GM12878 (cell line): ENCODE measurements at regions not wholly inside any gene's neighbourhood (a gene's known extent, or its start where the extent isn't known, plus 50 kb on each side); places are given as distances from the start of the nearest gene placed in this dataset.

Source experiments
- ATAC-seq: fragments of 200-7000 bp; cut with Tn5 transposase; 3 replicates; pipeline ENCODE4 v1.9.1; 2020; ENCODE audit warnings: mild to moderate bottlenecking, moderate library complexity
- BruUV-seq: library from RNA; stranded (reverse); fragments of 400-500 nt; replicated peaks from 2 replicates; lab custom pipeline; 2021; lab: Mats Ljungman, UMichigan
- CTCF ChIA-PET: fragments of 300-600 bp; sonication (Branson Sonifier 250); formaldehyde crosslinking; extraction: SDS; loops from one replicate; lab custom pipeline; 2021; ENCODE audit warnings: inconsistent platforms; lab: Yijun Ruan, JAX
- POLR2A ChIA-PET: fragments of 350-600 bp; formaldehyde crosslinking; extraction: SDS; loops from one replicate; lab custom pipeline; 2021; ENCODE audit warnings: inconsistent platforms; lab: Charles Lee
- RAD21 ChIA-PET: fragments of 300-600 bp; sonication (Branson Sonifier 250); formaldehyde crosslinking; loops from one replicate; lab custom pipeline; 2023; ENCODE audit warnings: antibody characterized with exemption; ENCODE audit not compliant: unreplicated experiment; lab: Charles Lee
- SMC1A ChIA-PET: fragments of 300-600 bp; sonication (Branson Sonifier 250); formaldehyde crosslinking; loops from one replicate; lab custom pipeline; 2023; ENCODE audit not compliant: unreplicated experiment, uncharacterized antibody; lab: Charles Lee
- DNase-seq: peaks from one replicate; pipeline ENCODE4 v3.0.0-alpha.2; 2011; ENCODE audit warnings: low read depth, low spot score
- FAIRE-seq: peaks from 3 replicates; lab custom pipeline; 2011; peaks lifted over from hg19 to GRCh38; lab: Jason Lieb, UNC
- H2AFZ ChIP-seq: 2 replicates; pipeline ENCODE4 v1.6.0; 2011; ENCODE audit warnings: low read depth, low read length, control low read depth; ENCODE audit not compliant: control insufficient read depth
- H3K27ac ChIP-seq: 2 replicates; pipeline ENCODE4 v1.5.1; 2011; ENCODE audit warnings: control low read depth; ENCODE audit not compliant: control insufficient read depth, insufficient read depth
- H3K27me3 ChIP-seq, 2 experiments: replicated peaks in 1 of 2; 2 replicates each; pipeline versions ENCODE4 v1.6.0 to v1.6.1; 2011; ENCODE audit warnings: low read length in 1 of 2; ENCODE audit not compliant: control insufficient read depth in 2 of 2, insufficient read depth in 2 of 2
- H3K36me3 ChIP-seq, 2 experiments: 2 replicates each; pipeline ENCODE4 v1.5.1; 2011; ENCODE audit warnings: low read length in 1 of 2; ENCODE audit not compliant: control insufficient read depth in 2 of 2, insufficient read depth in 2 of 2
- H3K4me1 ChIP-seq: 2 replicates; pipeline ENCODE4 v1.6.1; 2011; ENCODE audit warnings: mild to moderate bottlenecking, low read length, moderate library complexity, mixed read lengths; ENCODE audit not compliant: control insufficient read depth, insufficient read depth
- H3K4me2 ChIP-seq: 2 replicates; pipeline ENCODE4 v1.6.0; 2011; ENCODE audit warnings: control low read depth; ENCODE audit not compliant: control insufficient read depth, insufficient read depth
- H3K4me3 ChIP-seq: fragments of 200-600 bp; sonication (generic); 2 replicates; pipeline ENCODE4 v1.5.1; 2016
- H3K79me2 ChIP-seq: 2 replicates; pipeline ENCODE4 v1.6.0; 2011; ENCODE audit warnings: low read length; ENCODE audit not compliant: control insufficient read depth, insufficient read depth
- H3K9ac ChIP-seq: 2 replicates; pipeline ENCODE4 v1.8.0; 2011; ENCODE audit warnings: low read length, control low read depth, mixed read lengths; ENCODE audit not compliant: control insufficient read depth, insufficient read depth
- H3K9me3 ChIP-seq: replicated peaks from 3 replicates; pipeline ENCODE4 v1.5.1; 2011; ENCODE audit warnings: mild to moderate bottlenecking, low read length; ENCODE audit not compliant: control insufficient read depth, insufficient read depth
- H4K20me1 ChIP-seq: 2 replicates; pipeline ENCODE4 v1.6.0; 2011; ENCODE audit not compliant: control insufficient read depth, insufficient read depth
- BRCA1 ChIP-seq: IDR thresholded peaks from 2 replicates; pipeline ENCODE4 v1.6.1; 2011; ENCODE audit warnings: low read depth, low read length, improper control_type of control experiment
- EGR1 ChIP-seq, 2 experiments: IDR thresholded peaks; 1 replicate in 1 of 2; 2 replicates in 1 of 2; pipeline ENCODE4 v1.6.1; 2011 to 2012; ENCODE audit warnings: low read depth in 2 of 2, low read length in 2 of 2, borderline replicate concordance in 1 of 2, mild to moderate bottlenecking in 1 of 2, moderate library complexity in 1 of 2
- MTA2 ChIP-seq: fragments of 450-650 bp; IDR thresholded peaks from 2 replicates; pipeline ENCODE4 v1.6.1; 2016; ENCODE audit warnings: low read depth, mild to moderate bottlenecking, moderate library complexity
- WGBS: methylation state at CpG from one replicate; pipeline ENCODE4 v1.1.6; 2016; ENCODE audit warnings: low lambda C conversion rate; ENCODE audit not compliant: insufficient replicate concordance, insufficient coverage; ENCODE audit errors: missing lambda C conversion rate; 5-methylcytosine and 5-hydroxymethylcytosine counted together
- in situ Hi-C: fragments of 300-500 bp; cut with MboI; formaldehyde crosslinking; loops from 9 replicates; pipeline ENCODE4 v1.14.3; 2018; ENCODE audit warnings: mixed read lengths
- intact Hi-C: fragments of 100-400 bp; cut with micrococcal nuclease; formaldehyde crosslinking; loops from one replicate; pipeline ENCODE4 v1.14.2; 2022; ENCODE audit not compliant: unreplicated experiment
- TF ChIP-seq, protein P1 (sequence below): fragments of 150-350 bp; IDR thresholded peaks from 2 replicates; pipeline ENCODE4 v1.6.1; 2016; ENCODE audit warnings: low read depth, low read length
- TF ChIP-seq, protein P2 (sequence below): fragments of 450-650 bp; IDR thresholded peaks from 2 replicates; pipeline ENCODE4 v1.6.1; 2017; ENCODE audit warnings: mild to moderate bottlenecking, moderate library complexity
- TF ChIP-seq, protein P3 (sequence below): fragments of 450-650 bp; IDR thresholded peaks from 2 replicates; pipeline ENCODE4 v1.6.1; 2018; ENCODE audit warnings: mild to moderate bottlenecking, low read depth, moderate library complexity; ENCODE audit not compliant: partially characterized antibody
- TF ChIP-seq, protein P4 (sequence below): fragments of 450-650 bp; conservative IDR thresholded peaks from 2 replicates; pipeline ENCODE4 v1.6.1; 2017; ENCODE audit warnings: mild to moderate bottlenecking, moderate library complexity

DNA sequence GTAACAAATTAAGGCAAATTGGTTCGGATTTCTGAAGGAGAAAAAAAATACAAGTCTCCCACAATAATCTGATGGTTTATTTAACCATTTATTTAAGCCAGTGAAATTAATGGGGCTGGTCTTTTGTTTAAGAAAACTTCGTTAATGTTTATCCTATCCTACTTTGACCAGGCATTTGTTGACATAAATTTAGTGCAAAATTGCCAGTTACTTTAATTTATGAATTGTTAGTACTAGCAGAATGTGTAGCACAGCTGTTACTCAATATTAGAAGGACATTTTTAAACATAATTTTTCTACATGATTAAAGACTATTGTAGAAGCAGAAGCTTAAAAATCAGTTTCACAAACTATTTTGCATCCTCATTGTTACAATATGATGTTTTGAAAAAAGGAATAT is 687.6 kb upstream of the PTBP2 start (continued):
- TF ChIP-seq, protein P1, sequence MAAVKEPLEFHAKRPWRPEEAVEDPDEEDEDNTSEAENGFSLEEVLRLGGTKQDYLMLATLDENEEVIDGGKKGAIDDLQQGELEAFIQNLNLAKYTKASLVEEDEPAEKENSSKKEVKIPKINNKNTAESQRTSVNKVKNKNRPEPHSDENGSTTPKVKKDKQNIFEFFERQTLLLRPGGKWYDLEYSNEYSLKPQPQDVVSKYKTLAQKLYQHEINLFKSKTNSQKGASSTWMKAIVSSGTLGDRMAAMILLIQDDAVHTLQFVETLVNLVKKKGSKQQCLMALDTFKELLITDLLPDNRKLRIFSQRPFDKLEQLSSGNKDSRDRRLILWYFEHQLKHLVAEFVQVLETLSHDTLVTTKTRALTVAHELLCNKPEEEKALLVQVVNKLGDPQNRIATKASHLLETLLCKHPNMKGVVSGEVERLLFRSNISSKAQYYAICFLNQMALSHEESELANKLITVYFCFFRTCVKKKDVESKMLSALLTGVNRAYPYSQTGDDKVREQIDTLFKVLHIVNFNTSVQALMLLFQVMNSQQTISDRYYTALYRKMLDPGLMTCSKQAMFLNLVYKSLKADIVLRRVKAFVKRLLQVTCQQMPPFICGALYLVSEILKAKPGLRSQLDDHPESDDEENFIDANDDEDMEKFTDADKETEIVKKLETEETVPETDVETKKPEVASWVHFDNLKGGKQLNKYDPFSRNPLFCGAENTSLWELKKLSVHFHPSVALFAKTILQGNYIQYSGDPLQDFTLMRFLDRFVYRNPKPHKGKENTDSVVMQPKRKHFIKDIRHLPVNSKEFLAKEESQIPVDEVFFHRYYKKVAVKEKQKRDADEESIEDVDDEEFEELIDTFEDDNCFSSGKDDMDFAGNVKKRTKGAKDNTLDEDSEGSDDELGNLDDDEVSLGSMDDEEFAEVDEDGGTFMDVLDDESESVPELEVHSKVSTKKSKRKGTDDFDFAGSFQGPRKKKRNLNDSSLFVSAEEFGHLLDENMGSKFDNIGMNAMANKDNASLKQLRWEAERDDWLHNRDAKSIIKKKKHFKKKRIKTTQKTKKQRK: no peak
- TF ChIP-seq BRCA1: no peak
- TF ChIP-seq, protein P2, sequence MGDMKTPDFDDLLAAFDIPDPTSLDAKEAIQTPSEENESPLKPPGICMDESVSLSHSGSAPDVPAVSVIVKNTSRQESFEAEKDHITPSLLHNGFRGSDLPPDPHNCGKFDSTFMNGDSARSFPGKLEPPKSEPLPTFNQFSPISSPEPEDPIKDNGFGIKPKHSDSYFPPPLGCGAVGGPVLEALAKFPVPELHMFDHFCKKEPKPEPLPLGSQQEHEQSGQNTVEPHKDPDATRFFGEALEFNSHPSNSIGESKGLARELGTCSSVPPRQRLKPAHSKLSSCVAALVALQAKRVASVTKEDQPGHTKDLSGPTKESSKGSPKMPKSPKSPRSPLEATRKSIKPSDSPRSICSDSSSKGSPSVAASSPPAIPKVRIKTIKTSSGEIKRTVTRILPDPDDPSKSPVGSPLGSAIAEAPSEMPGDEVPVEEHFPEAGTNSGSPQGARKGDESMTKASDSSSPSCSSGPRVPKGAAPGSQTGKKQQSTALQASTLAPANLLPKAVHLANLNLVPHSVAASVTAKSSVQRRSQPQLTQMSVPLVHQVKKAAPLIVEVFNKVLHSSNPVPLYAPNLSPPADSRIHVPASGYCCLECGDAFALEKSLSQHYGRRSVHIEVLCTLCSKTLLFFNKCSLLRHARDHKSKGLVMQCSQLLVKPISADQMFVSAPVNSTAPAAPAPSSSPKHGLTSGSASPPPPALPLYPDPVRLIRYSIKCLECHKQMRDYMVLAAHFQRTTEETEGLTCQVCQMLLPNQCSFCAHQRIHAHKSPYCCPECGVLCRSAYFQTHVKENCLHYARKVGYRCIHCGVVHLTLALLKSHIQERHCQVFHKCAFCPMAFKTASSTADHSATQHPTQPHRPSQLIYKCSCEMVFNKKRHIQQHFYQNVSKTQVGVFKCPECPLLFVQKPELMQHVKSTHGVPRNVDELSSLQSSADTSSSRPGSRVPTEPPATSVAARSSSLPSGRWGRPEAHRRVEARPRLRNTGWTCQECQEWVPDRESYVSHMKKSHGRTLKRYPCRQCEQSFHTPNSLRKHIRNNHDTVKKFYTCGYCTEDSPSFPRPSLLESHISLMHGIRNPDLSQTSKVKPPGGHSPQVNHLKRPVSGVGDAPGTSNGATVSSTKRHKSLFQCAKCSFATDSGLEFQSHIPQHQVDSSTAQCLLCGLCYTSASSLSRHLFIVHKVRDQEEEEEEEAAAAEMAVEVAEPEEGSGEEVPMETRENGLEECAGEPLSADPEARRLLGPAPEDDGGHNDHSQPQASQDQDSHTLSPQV: no peak

DNA sequence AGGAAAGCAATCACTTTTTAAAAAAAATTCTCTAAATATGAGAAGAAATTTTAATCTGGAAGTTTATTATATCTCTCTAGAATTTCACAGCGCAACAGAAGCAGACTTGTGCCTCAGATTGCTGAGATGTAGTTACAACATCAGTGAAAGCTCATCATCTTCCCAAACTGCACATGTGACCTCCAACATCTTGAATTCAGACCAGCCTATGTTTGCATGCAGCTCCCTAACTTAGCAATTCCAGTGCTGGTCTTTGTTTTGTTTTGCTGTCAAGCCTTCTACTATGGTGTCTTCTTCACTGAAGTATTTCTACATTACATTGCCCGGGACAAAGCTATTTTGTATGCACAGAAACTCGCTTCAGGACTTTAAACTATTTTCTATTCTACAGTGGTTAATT is 684.8 kb upstream of the PTBP2 start:
- Histone ChIP-seq H3K27me3 (no peaks in the 10 kb centered on the region), H3K9ac (no peak overlapping the region), H4K20me1 (no peaks in the 10 kb centered on the region), H3K4me1 (no peaks in the 10 kb centered on the region), H3K79me2 (no peaks in the 10 kb centered on the region), H3K4me2 (no peak overlapping the region), H3K4me3 (no peak overlapping the region), H2AFZ (no peak overlapping the region), H3K36me3 (no peaks in the 10 kb centered on the region), H3K9me3 (no peaks in the 10 kb centered on the region), H3K27ac (no peak overlapping the region)
- ChIA-PET POLR2A (no interaction called here), SMC1A (no interaction called here), RAD21 (no interaction called here), CTCF (no interaction called here)
- intact Hi-C loops (no loop called here), in situ Hi-C loops (no loop called here)
- FAIRE-seq (no peak), ATAC-seq (no peak), DNase-seq (no peak)
- WGBS: 3% methylated on average over 3 of the region's 3 CpGs
- TF ChIP-seq MTA2 (no peak), EGR1 (IDR thresholded peaks at IDR 0.05; ENCODE audit: borderline replicate concordance in 1 of 2, low read depth in 2 of 2, low read length in 2 of 2) (no peak)
- TF ChIP-seq, protein P3, sequence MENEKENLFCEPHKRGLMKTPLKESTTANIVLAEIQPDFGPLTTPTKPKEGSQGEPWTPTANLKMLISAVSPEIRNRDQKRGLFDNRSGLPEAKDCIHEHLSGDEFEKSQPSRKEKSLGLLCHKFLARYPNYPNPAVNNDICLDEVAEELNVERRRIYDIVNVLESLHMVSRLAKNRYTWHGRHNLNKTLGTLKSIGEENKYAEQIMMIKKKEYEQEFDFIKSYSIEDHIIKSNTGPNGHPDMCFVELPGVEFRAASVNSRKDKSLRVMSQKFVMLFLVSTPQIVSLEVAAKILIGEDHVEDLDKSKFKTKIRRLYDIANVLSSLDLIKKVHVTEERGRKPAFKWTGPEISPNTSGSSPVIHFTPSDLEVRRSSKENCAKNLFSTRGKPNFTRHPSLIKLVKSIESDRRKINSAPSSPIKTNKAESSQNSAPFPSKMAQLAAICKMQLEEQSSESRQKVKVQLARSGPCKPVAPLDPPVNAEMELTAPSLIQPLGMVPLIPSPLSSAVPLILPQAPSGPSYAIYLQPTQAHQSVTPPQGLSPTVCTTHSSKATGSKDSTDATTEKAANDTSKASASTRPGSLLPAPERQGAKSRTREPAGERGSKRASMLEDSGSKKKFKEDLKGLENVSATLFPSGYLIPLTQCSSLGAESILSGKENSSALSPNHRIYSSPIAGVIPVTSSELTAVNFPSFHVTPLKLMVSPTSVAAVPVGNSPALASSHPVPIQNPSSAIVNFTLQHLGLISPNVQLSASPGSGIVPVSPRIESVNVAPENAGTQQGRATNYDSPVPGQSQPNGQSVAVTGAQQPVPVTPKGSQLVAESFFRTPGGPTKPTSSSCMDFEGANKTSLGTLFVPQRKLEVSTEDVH: no peak
- TF ChIP-seq, protein P4, sequence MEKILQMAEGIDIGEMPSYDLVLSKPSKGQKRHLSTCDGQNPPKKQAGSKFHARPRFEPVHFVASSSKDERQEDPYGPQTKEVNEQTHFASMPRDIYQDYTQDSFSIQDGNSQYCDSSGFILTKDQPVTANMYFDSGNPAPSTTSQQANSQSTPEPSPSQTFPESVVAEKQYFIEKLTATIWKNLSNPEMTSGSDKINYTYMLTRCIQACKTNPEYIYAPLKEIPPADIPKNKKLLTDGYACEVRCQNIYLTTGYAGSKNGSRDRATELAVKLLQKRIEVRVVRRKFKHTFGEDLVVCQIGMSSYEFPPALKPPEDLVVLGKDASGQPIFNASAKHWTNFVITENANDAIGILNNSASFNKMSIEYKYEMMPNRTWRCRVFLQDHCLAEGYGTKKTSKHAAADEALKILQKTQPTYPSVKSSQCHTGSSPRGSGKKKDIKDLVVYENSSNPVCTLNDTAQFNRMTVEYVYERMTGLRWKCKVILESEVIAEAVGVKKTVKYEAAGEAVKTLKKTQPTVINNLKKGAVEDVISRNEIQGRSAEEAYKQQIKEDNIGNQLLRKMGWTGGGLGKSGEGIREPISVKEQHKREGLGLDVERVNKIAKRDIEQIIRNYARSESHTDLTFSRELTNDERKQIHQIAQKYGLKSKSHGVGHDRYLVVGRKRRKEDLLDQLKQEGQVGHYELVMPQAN: no peak
- BruUV-seq: no TSS peak
